ENCODE measurements at regions not wholly inside any gene's neighbourhood (a gene's known extent, or its start where the extent isn't known, plus 50 kb on each side); places are given as distances from the start of the nearest gene placed in this dataset.

GRCh38 chr2:188853307-188853706 is 120.9 kb upstream of the COL3A1 start:
- peak; percentile 15 for DNase-seq

DNA sequence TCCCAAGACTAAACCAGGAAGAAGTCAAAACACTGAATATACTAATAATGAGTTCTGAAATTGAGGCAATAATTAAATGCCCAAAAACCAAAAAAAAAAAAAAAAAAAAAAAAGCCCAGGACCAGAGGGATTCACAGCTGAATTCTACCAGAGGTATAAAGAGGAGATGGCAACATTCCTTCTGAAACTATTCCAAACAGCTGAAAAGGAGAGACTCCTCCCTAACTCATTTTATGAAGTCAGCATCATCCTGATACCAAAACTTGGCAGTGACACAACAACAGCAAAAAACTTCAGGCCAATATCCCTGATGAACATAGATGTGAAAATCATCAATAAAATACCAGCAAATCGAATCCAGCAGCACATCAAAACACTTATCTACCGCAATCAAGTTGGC is 108.5 kb upstream of the COL3A1 start:
- DNase-seq: no peak

GRCh38 chr2:188869550-188869949 is 104.6 kb upstream of the COL3A1 start:
- no peak for DNase-seq

- no peak for DNase-seq
These were observed 103.9 kb upstream of the COL3A1 start for GRCh38 chr2:188870289-188870688.

DNA sequence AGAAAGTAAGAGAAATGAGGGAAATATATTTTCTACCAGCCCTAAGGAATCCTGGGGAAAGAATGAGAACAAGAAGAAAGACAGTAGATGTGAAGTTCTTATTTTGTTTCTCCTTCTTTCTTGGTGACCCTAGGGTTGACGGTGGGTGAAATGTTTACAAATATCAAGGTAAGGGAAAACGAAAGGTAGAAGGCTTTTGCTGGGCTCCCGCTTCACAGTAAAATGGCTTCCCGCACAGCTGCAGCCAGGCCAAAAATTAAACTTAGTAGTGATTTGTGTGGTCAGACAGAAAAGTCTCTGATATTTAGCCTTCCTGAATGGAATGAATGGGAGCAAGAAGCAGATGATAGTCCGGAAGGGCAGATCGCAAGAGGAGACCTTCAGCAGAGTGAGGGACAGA is 99.1 kb upstream of the COL3A1 start:
- no peak for DNase-seq

- DNase-seq: no peak
These were observed 95.5 kb upstream of the COL3A1 start for GRCh38 chr2:188878716-188879115.

- no peak for DNase-seq
These were observed 93.4 kb upstream of the COL3A1 start for GRCh38 chr2:188880740-188881139.

GRCh38 chr2:188881434-188881833 is 92.7 kb upstream of the COL3A1 start:
- no peak for DNase-seq

- no peak for DNase-seq
These were observed 90.1 kb upstream of the COL3A1 start for GRCh38 chr2:188884046-188884445.

DNA sequence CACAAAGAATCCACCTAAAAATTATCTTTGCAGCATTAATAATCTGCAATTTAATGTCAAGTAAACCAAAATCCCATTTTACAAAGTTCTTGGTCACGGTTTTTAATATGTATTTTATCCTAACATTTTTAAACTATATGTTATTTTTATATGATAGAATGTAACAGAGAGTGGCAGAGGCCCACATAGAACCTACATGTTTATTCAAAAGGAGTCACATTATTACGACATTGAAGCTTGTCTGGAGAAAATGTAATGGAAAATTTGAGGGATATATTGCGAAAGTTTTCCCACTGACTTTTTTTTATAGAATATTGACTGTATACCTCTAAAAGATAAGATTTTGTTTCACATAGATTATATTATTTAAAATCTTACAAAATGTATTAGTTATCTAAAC is 89.7 kb upstream of the COL3A1 start:
- DNase-seq: no peak

DNA sequence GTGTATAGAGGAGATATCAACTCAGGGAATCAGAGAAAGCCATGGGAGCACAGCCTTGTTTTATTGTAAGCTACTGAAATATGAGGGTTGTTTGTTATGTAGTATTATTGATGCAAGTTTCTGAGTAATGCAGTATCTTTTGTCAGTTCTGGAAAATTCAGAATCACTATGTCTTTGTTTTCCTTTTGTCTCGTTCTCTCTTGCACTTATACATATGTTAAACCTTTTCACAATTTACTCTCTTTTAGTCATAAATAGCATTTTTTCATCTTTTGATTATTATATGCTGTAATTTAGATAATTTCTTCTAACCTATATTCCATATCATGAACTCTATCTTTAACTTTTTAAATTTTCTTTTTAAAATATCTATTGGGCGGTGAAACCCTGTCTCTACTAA is 85.0 kb upstream of the COL3A1 start:
- DNase-seq: no peak

DNA sequence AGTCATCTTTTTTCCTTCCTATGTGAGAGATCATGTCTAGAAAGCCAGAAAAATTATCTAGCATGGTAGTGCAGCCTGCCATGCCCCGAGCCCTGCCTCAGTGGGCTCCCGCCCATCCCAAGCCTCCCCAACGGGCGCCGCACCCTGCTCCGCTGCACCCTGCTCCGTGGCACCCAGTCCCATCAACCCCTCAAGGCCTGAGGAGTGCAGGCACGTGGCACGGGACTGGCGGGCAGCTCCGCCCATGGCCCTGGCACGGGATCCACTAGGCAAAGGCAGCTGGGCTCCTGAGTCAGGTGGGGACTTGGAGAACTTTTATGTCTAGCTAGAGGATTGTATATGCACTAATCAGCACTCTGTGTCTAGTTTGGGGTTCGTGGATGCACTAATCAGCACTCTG is 83.4 kb upstream of the COL3A1 start:
- no peak for DNase-seq

DNA sequence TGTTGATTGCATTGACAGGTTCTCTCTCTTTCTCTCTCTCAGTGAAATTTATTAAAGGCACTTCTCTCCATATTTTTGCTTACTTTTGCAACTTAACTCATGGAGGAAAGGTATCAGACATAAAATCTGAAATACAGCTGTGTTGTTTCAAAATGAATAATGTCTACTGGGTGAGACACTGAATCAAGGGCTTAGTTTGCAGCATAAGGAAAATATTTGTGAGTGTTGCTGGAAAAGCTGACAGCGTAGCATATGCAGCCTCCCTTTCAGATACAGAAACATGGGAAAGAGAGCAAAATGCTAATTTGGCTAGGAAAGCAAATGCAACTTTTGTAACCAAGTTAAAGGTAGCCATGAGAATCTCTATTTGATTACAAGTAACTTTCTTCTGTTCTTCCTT is 81.5 kb upstream of the COL3A1 start:
- no peak for DNase-seq

- DNase-seq: no peak
These were observed 80.2 kb upstream of the COL3A1 start for GRCh38 chr2:188893972-188894371.

- DNase-seq: no peak
These were observed 79.2 kb upstream of the COL3A1 start for GRCh38 chr2:188894979-188895378.

- no peak for DNase-seq
These were observed 77.1 kb upstream of the COL3A1 start for GRCh38 chr2:188897096-188897495.

GRCh38 chr2:188898261-188898660 is 75.9 kb upstream of the COL3A1 start:
- no peak for DNase-seq

GRCh38 chr2:188902901-188903491 is 71.2 kb upstream of the COL3A1 start:
- DNase-seq: no peak

DNA sequence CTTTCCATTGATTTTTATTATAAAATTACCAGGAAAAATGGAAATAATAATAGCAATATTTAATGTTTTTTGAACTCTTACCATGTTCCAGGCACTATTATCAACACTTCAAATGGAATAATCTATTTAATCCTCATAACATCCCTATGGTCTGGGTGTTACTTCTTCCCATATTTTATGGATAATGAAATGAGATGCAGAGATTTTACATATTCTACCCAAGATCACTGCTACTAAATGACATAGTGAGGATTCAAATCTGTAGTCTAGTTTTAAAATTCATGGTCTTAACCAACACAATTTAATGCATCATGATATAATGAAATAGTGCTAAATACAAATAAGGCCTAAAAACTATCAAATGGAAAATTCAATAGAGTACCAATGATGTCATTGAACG is 70.4 kb upstream of the COL3A1 start:
- no peak for DNase-seq

DNA sequence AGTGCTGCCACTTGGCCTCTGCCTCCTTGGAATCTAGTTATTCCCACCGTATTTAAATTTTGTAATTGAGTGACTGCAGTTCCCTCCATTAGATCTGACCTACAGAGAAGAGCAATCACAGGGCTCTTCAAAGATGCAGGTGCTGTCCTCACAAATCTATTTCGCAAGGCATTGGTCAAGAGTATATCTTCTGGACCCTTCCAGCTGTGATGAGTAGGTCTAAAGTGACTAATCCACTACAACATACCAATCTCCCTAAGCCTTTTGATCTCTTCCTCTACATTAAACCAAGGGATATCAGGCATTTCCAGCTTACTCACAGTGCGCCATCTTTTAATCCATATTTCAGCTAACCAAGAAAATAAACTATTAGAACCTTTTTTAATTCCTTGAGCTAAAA is 65.1 kb upstream of the COL3A1 start:
- DNase-seq: no peak

- DNase-seq: no peak
These were observed 57.4 kb upstream of the COL3A1 start for GRCh38 chr2:188916736-188917135.

DNA sequence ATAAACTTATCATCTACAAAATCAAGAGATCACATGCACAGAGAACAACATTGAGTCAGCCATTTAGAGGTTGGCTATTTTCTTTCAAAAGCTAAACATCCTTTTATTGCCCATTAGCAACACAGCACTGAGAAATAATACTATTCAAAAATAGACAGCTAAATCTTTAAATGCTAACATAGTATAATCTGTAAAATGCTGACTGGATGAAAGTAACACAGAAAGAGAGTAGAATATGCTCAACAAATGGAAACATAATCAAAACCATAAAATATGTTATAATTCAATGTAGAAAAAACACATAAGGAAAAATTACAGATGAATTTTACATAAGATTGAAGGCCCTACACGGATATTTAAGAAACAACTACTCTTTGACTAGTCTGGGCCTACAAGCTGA is 56.5 kb upstream of the COL3A1 start:
- DNase-seq: no peak

DNA sequence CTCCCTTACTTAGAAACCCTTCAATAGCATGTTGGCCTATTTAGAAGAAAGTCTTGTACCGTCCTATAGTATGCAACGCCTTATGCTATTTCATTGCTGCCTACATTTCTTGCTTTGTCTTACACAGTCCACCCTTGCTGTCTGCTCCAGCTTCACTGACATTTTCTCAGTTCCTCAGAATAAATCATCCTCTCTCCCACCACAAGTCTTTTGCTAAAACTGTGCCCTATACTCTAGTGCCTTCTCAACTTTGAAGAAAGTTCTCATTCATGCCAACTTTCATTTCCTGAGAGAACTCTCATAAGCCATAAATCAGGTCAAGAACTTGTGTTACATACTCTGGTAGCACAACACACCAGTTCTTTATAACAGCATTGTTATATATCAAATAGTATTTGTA is 54.3 kb upstream of the COL3A1 start:
- no peak for DNase-seq

DNA sequence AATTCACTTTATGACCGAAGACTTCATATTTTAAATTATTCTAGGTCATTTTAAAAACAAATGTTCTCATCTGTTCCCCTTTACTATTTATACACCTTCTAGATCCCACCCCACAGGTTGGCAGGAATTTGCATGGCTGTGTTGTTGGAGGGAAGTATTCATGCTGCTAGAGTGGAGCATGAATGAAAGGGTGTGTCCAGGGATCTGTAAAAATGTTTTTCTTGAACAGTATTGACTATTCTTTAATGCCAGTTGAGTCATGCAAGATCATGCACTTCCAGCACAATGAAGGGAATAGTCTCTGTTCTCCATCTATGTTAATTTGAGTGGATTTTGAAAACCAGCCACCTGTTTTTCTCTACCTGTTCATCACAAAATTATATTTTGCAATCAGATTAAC is 52.0 kb upstream of the COL3A1 start:
- DNase-seq: no peak
